Panc1 (cell line): ENCODE measurements at regions not wholly inside any gene's neighbourhood (a gene's known extent, or its start where the extent isn't known, plus 50 kb on each side); places are given as distances from the start of the nearest gene placed in this dataset.

ENCODE experiments used
- ATAC-seq: fragments of 200-7000 bp; cut with Tn5 transposase; 2 replicates; pipeline ENCODE4 v1.9.1; 2020; ENCODE audit warnings: mild to moderate bottlenecking, moderate library complexity
- BruUV-seq: library from RNA; stranded (reverse); fragments of 400-500 nt; replicated peaks from 2 replicates; lab custom pipeline; 2021; lab: Mats Ljungman, UMichigan
- CTCF ChIA-PET: fragments of 300-600 bp; sonication (Branson Sonifier 250); formaldehyde crosslinking; loops from one replicate; lab custom pipeline; 2022; ENCODE audit warnings: antibody characterized with exemption; lab: Charles Lee
- POLR2A ChIA-PET: fragments of 300-600 bp; sonication (Branson Sonifier 250); formaldehyde crosslinking; loops from one replicate; lab custom pipeline; 2022; ENCODE audit warnings: antibody characterized with exemption; lab: Charles Lee
- DNase-seq: peaks from one replicate; pipeline ENCODE4 v3.0.0-alpha.2; 2010; ENCODE audit warnings: low read depth, low spot score
- H3K27ac ChIP-seq: 2 replicates; pipeline ENCODE4 v1.5.1; 2011; ENCODE audit warnings: mild to moderate bottlenecking, low read length, inconsistent platforms
- H3K27me3 ChIP-seq: fragments of 200-500 bp; sonication (Bioruptor generic); 2 replicates; pipeline ENCODE4 v1.6.0; 2014; ENCODE audit warnings: low read length, inconsistent platforms; ENCODE audit not compliant: control insufficient read depth, insufficient read depth
- H3K36me3 ChIP-seq: fragments of 200-500 bp; sonication (Bioruptor generic); 2 replicates; pipeline ENCODE4 v1.5.1; 2014; ENCODE audit warnings: inconsistent platforms, mild to moderate bottlenecking, low read length, moderate library complexity; ENCODE audit not compliant: control insufficient read depth, insufficient read depth
- H3K4me1 ChIP-seq: 2 replicates; pipeline ENCODE4 v1.5.1; 2011; ENCODE audit warnings: inconsistent platforms, mild to moderate bottlenecking, low read length, moderate library complexity; ENCODE audit not compliant: control insufficient read depth, insufficient read depth
- H3K4me3 ChIP-seq, 2 experiments: 2 replicates each; pipeline ENCODE4 v1.5.1; 2011 to 2012; ENCODE audit warnings: low read depth in 2 of 2, low read length in 2 of 2, mild to moderate bottlenecking in 2 of 2, inconsistent platforms in 1 of 2, moderate library complexity in 1 of 2
- H3K9me3 ChIP-seq: fragments of 200-500 bp; sonication (Bioruptor generic); 2 replicates; pipeline ENCODE4 v1.5.1; 2014; ENCODE audit warnings: low read depth, mild to moderate bottlenecking, inconsistent platforms, low read length, moderate library complexity; ENCODE audit not compliant: control insufficient read depth, insufficient read depth
- SIN3A ChIP-seq: IDR thresholded peaks from 2 replicates; pipeline ENCODE4 v1.6.1; 2012; ENCODE audit warnings: low read depth, mild to moderate bottlenecking, low read length, moderate library complexity, borderline replicate concordance; ENCODE audit not compliant: insufficient read depth
- TCF7L2 ChIP-seq: IDR thresholded peaks from 2 replicates; pipeline ENCODE4 v1.6.1; 2011; ENCODE audit warnings: mild to moderate bottlenecking, low read depth, low read length, inconsistent platforms
- in situ Hi-C: cut with HindIII; loops from 2 replicates; pipeline ENCODE4 v1.10.0; 2016; ENCODE audit warnings: low sequenced_read_pairs, low pct_unique_long_range_greater_than_20kb
- intact Hi-C: fragments of 100-400 bp; cut with micrococcal nuclease; formaldehyde crosslinking; loops from one replicate; pipeline ENCODE4 v1.10.0; 2022; ENCODE audit not compliant: unreplicated experiment
- TF ChIP-seq, protein P1 (sequence below), 2 experiments: IDR thresholded peaks; 2 replicates each; pipeline ENCODE4 v1.6.1; 2011 to 2012; ENCODE audit warnings: low read depth in 2 of 2, control low read depth in 1 of 2, low read length in 1 of 2, mild to moderate bottlenecking in 1 of 2, moderate library complexity in 1 of 2; ENCODE audit not compliant: insufficient read depth in 1 of 2
- TF ChIP-seq, protein P2 (sequence below): fragments of 450-650 bp; IDR thresholded peaks from 2 replicates; pipeline ENCODE4 v1.5.1; 2017; ENCODE audit warnings: mild to moderate bottlenecking

DNA sequence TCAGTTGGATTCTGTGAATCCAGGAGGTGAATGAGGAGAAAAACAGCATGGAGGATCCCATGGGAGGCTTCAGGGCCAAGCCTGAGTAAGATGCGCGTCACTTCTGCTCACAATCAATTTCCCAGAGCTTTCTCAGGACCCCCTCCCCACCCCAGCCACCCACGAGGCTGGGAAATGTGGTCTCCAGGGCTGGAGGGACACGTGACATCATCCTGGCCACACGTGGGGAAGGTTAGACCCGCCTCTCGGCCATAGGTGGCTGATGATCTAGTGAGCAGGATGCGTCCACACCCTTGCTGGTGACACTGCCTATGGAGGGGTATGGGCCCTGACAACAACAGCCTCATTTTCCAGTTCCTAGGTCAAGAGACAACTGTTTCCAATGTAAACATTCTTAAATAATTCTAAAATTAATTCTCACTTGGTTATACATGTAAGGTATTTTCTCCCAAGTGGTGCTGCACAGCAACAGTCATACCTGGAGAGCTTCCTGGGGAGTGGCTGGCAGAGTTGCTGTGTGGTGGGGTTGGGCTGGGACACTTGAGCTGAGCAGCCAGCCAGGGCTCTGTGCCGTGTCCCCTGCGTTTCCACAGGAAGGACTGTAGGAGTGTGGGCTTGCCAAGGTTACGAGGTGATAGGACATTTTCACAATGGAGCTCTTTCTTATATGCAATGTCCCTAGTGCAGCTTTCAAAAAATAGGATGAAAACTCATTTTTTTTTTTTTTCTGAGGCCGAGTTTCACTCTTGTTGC lies 153.1 kb downstream of the GADD45G start:
- POLR2A ChIA-PET = no interaction called here
- in situ Hi-C loops (no loop called here), intact Hi-C loops (no loop called here)
- BruUV-seq = no TSS peak
- Histone ChIP-seq H3K27me3 (no peaks in the 10 kb centered on the region), H3K36me3 (no peaks in the 10 kb centered on the region), H3K4me3 (no peak overlapping the region), H3K4me1 (no peaks in the 10 kb centered on the region), H3K9me3 (no peaks in the 10 kb centered on the region), H3K27ac (no peak overlapping the region)
- no peak for ATAC-seq
- no peak for DNase-seq
- TF ChIP-seq SIN3A = no peak
- TF ChIP-seq, protein P1, sequence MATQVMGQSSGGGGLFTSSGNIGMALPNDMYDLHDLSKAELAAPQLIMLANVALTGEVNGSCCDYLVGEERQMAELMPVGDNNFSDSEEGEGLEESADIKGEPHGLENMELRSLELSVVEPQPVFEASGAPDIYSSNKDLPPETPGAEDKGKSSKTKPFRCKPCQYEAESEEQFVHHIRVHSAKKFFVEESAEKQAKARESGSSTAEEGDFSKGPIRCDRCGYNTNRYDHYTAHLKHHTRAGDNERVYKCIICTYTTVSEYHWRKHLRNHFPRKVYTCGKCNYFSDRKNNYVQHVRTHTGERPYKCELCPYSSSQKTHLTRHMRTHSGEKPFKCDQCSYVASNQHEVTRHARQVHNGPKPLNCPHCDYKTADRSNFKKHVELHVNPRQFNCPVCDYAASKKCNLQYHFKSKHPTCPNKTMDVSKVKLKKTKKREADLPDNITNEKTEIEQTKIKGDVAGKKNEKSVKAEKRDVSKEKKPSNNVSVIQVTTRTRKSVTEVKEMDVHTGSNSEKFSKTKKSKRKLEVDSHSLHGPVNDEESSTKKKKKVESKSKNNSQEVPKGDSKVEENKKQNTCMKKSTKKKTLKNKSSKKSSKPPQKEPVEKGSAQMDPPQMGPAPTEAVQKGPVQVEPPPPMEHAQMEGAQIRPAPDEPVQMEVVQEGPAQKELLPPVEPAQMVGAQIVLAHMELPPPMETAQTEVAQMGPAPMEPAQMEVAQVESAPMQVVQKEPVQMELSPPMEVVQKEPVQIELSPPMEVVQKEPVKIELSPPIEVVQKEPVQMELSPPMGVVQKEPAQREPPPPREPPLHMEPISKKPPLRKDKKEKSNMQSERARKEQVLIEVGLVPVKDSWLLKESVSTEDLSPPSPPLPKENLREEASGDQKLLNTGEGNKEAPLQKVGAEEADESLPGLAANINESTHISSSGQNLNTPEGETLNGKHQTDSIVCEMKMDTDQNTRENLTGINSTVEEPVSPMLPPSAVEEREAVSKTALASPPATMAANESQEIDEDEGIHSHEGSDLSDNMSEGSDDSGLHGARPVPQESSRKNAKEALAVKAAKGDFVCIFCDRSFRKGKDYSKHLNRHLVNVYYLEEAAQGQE (IDR thresholded peaks at IDR 0.05; ENCODE audit: insufficient read depth in 1 of 2, low read depth in 2 of 2, low read length in 1 of 2) = no peak
- CTCF ChIA-PET = no interaction called here

DNA sequence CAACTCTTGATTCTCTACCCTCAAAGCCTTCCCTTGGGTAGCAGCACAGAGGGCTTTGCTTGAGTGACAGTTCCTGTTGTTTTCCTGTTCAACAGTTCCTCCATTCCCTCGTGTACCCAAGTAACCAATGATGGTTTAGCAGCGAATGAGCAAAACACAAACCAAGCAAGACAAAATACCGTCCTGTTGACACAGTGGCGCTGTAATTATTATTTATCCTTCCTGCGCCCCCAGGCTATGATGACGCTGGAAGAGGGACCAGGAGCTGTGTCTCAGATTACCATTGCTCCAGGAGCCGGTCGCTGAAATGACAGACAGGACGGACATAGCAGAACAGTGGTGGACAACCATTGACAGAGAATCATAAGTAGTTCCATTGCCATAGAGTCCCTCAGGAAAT lies 154.8 kb downstream of the GADD45G start:
- no TSS peak for BruUV-seq
- in situ Hi-C loops = no loop called here
- Histone ChIP-seq H3K4me1 (no peaks in the 10 kb centered on the region), H3K4me3 (no peak overlapping the region), H3K36me3 (no peaks in the 10 kb centered on the region), H3K27me3 (no peaks in the 10 kb centered on the region), H3K9me3 (no peaks in the 10 kb centered on the region), H3K27ac (no peak overlapping the region)
- intact Hi-C loops = no loop called here
- DNase-seq = no peak
- POLR2A ChIA-PET = no interaction called here
- CTCF ChIA-PET = no interaction called here
- TF ChIP-seq, protein P1 (IDR thresholded peaks at IDR 0.05; ENCODE audit: insufficient read depth in 1 of 2, low read depth in 2 of 2, low read length in 1 of 2) = no peak
- no peak for TF ChIP-seq TCF7L2
- TF ChIP-seq, protein P2, sequence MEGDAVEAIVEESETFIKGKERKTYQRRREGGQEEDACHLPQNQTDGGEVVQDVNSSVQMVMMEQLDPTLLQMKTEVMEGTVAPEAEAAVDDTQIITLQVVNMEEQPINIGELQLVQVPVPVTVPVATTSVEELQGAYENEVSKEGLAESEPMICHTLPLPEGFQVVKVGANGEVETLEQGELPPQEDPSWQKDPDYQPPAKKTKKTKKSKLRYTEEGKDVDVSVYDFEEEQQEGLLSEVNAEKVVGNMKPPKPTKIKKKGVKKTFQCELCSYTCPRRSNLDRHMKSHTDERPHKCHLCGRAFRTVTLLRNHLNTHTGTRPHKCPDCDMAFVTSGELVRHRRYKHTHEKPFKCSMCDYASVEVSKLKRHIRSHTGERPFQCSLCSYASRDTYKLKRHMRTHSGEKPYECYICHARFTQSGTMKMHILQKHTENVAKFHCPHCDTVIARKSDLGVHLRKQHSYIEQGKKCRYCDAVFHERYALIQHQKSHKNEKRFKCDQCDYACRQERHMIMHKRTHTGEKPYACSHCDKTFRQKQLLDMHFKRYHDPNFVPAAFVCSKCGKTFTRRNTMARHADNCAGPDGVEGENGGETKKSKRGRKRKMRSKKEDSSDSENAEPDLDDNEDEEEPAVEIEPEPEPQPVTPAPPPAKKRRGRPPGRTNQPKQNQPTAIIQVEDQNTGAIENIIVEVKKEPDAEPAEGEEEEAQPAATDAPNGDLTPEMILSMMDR = no peak
- ATAC-seq = no peak
